DMS 273 (cell line): ENCODE measurements at regions not wholly inside any gene's neighbourhood (a gene's known extent, or its start where the extent isn't known, plus 50 kb on each side); places are given as distances from the start of the nearest gene placed in this dataset.
A peak's percentile ranks its signal among the peaks of the same experiment; 100 is the strongest.
"Not testable (repeated sequence)": the region's sequence is repeated elsewhere in the genome, so short reads cannot be mapped to it uniquely, and the experiment has no call there.

Experiments used
- DNase-seq: peaks from one replicate; lab custom pipeline; 2025; ENCODE audit not compliant: unreplicated experiment; lab: John Stamatoyannopoulos, UW

DNA sequence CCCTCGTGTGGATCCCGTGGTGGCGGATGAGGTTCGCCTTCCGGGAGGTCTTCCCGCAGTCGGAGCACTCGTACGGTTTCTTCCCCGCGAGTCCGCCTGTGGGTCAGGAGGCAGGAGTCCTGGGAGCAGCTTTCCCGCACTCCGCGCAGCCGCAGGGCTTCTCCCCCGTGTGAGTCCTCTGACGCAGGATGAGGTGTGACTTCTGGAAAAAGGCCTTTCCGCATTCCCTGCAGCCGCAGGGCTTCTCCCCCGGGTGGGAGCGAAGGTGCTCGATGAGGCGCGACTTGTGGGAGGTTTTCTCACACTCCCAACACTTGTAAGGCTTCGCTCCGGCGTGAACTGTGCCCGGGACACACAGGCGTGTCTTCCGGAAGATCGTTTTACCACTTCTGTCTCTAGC, 68.8 kb upstream of the WIPI2 start:
- not testable (repeated sequence) for DNase-seq

DNA sequence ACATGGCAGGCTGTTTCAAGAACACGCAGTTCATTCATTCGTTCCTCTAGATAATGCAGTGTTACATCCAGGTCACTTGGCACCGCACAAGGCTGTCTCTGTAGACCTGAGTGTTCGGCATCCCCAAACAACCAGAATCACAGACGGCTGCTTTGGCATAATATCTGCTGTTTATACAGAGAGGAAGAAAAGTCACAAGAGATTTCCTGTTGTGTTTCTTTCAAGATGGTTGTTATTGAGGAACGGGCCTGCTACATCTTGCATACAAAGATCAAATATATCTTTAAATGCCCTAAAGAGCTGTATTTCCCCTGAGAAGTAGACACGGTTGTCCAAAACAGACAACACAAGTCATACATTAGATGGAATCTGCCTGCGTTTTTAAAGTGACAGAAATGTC, 58.8 kb upstream of the WIPI2 start:
- not testable (repeated sequence) for DNase-seq

DNA sequence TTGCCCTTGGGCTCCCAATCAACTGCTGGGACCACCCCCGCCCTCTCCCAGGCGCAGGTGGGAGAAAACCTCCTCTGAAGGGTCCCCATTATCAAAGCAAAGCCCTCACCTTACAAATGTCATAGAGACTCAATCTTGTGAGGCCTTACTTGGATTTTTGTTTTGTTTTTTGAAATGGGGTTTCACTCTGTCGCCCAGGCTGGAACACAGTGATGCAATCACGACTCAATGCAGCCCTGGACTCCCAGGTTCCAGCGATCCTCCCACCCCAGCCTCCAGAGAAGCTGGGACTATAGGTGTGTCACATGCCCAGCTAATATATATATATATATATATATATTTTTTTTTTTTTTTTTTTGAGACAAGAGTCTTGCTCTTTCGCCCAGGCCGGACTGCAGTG, 57.5 kb upstream of the WIPI2 start:
- DNase-seq, result no peak

DNA sequence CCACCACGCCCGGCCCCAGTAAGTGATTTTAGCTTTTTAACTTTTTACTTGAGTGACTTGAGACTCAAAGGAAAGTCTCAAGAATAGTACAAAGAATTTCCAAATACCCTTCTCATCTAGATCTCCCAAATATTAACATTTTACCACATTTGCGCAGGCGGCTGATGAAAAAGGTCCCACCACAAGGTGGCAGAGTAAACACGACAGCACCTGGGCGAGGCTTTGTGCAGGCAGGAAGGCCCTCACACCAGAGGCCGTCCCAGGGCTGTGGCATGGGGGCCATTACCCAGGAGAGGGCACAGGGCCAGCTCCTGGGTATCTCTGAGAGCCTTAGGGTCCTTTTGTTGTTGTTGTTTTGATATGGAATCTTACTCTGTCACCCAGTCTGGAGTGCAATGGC, 50.0 kb upstream of the WIPI2 start:
- peak; percentile 63 for DNase-seq
